ENCODE measurements at regions not wholly inside any gene's neighbourhood (a gene's known extent, or its start where the extent isn't known, plus 50 kb on each side); places are given as distances from the start of the nearest gene placed in this dataset.
"Not testable (repeated sequence)": the region's sequence is repeated elsewhere in the genome, so short reads cannot be mapped to it uniquely, and the experiment has no call there.

- no peak for DNase-seq
Observed at GRCh38 chr4:187070740-187071139, 347.1 kb upstream of the FAT1 start.

GRCh38 chr4:187071946-187072600 is 348.4 kb upstream of the FAT1 start:
- no peak for DNase-seq

- no peak for DNase-seq
Observed at GRCh38 chr4:187073820-187074219, 350.2 kb upstream of the FAT1 start.

- no peak for DNase-seq
Observed at GRCh38 chr4:187075514-187075913, 351.9 kb upstream of the FAT1 start.

GRCh38 chr4:187077744-187078401 is 354.2 kb upstream of the FAT1 start:
- no peak for DNase-seq

- DNase-seq = no peak
Observed at GRCh38 chr4:187084701-187085100, 361.0 kb upstream of the FAT1 start.

GRCh38 chr4:187085339-187085738 is 361.7 kb upstream of the FAT1 start:
- DNase-seq = no peak

GRCh38 chr4:187086151-187086550 is 362.5 kb upstream of the FAT1 start:
- no peak for DNase-seq

GRCh38 chr4:187088070-187088799 is 364.6 kb upstream of the FAT1 start:
- no peak for DNase-seq

GRCh38 chr4:187090401-187090800 is 366.7 kb upstream of the FAT1 start:
- DNase-seq = no peak

- DNase-seq = not testable (repeated sequence)
Observed at GRCh38 chr4:187090832-187091231, 367.2 kb upstream of the FAT1 start.

- DNase-seq = no peak
Observed at GRCh38 chr4:187094144-187094543, 370.5 kb upstream of the FAT1 start.

- no peak for DNase-seq
Observed at GRCh38 chr4:187098429-187098828, 374.8 kb upstream of the FAT1 start.

GRCh38 chr4:187103351-187103750 is 379.7 kb upstream of the FAT1 start:
- DNase-seq = peak; percentile 55

- DNase-seq = no peak
Observed at GRCh38 chr4:187108845-187109244, 385.2 kb upstream of the FAT1 start.

- no peak for DNase-seq
Observed at GRCh38 chr4:187109636-187110035, 386.0 kb upstream of the FAT1 start.

- no peak for DNase-seq
Observed at GRCh38 chr4:187118166-187118565, 394.5 kb upstream of the FAT1 start.

- no peak for DNase-seq
Observed at GRCh38 chr4:187118602-187119120, 395.0 kb upstream of the FAT1 start.

GRCh38 chr4:187124331-187124730 is 400.7 kb upstream of the FAT1 start:
- no peak for DNase-seq

GRCh38 chr4:187125062-187125461 is 401.4 kb upstream of the FAT1 start:
- DNase-seq = no peak

- DNase-seq = no peak
Observed at GRCh38 chr4:187127456-187127855, 403.8 kb upstream of the FAT1 start.

GRCh38 chr4:187128222-187128621 is 404.6 kb upstream of the FAT1 start:
- no peak for DNase-seq

- DNase-seq = no peak
Observed at GRCh38 chr4:187128976-187129375, 405.3 kb upstream of the FAT1 start.

GRCh38 chr4:187131826-187132225 is 408.2 kb upstream of the FAT1 start:
- DNase-seq = not testable (repeated sequence)

Data from NCI-H1436 treated with DMSO at 0.1 percent for 48 hours (cell line).